ENCODE measurements at regions not wholly inside any gene's neighbourhood (a gene's known extent, or its start where the extent isn't known, plus 50 kb on each side); places are given as distances from the start of the nearest gene placed in this dataset.

GRCh38 chr13:20337884-20338551, 105.9 kb upstream of the GJB6 start:
- 89 to 91% methylated on average over 5 of the region's 5 CpGs for WGBS, 2 donors
- DNase-seq (ENCODE audit: low spot score in 2 of 2): no peak
- peaks cover 0 to 14% (median 0%) of the 10 kb centered on the region in 4 donors for H3K4me1 ChIP-seq
- H3K36me3 ChIP-seq: no peaks in the 10 kb centered on the region
- no peaks in the 10 kb centered on the region for H3K27me3 ChIP-seq
- H3K27ac ChIP-seq: no peak overlapping the region
- no peaks in the 10 kb centered on the region for H3K9me3 ChIP-seq
- no peak overlapping the region for H3K4me3 ChIP-seq
- TF ChIP-seq CTCF (IDR thresholded peaks at IDR 0.05): no peak
- no peak for TF ChIP-seq EP300 (IDR thresholded peaks at IDR 0.05)
- TF ChIP-seq POLR2A (IDR thresholded peaks at IDR 0.05): no peak

- Histone ChIP-seq H3K36me3 (no peaks in the 10 kb centered on the region), H3K4me1 (peaks cover 0 to 14% (median 0%) of the 10 kb centered on the region in 4 donors), H3K27ac (no peak overlapping the region), H3K27me3 (no peaks in the 10 kb centered on the region), H3K4me3 (no peak overlapping the region), H3K9me3 (no peaks in the 10 kb centered on the region)
- WGBS, 2 donors: 53 to 63% methylated on average over 4 of the region's 4 CpGs
- no peak for TF ChIP-seq CTCF (IDR thresholded peaks at IDR 0.05)
- TF ChIP-seq POLR2A (IDR thresholded peaks at IDR 0.05): no peak
- no peak for TF ChIP-seq EP300 (IDR thresholded peaks at IDR 0.05)
- DNase-seq (ENCODE audit: low spot score in 2 of 2): no peak
Measured at GRCh38 chr13:20336761-20337160, 104.6 kb upstream of the GJB6 start.

DNA sequence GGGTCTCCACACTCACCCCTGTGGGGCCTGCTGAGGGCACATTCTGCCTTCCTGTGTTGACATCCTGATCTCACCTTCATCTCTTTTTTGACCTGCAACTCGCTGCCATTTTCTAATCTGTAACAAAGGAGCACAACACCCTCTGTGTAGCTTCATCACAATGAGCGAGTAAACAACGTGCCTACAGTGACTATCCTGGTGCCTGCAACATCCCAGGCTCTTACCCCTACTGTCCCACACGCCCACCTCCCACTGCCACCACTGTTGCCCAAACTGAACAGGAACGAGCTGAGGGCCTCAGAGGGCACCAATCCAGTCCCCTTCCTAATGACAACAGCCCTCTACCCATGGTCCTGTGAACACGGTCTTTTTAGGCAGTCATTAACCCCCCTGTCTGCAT, 102.2 kb upstream of the GJB6 start:
- Histone ChIP-seq H3K4me3 (no peak overlapping the region), H3K4me1 (no peaks in the 10 kb centered on the region), H3K36me3 (no peaks in the 10 kb centered on the region), H3K27me3 (peaks cover 0 to 2% of the 10 kb centered on the region in 2 donors), H3K27ac (no peak overlapping the region), H3K9me3 (peaks cover 0 to 5% (median 0%) of the 10 kb centered on the region in 4 donors)
- DNase-seq (ENCODE audit: low spot score in 2 of 2): no peak
- 83 to 88% methylated on average over 6 of the region's 6 CpGs for WGBS, 2 donors
- TF ChIP-seq POLR2A (IDR thresholded peaks at IDR 0.05) (no peak), CTCF (IDR thresholded peaks at IDR 0.05) (no peak)

GRCh38 chr13:20332361-20333096, 100.4 kb upstream of the GJB6 start:
- Histone ChIP-seq H3K36me3 (no peaks in the 10 kb centered on the region), H3K27ac (peak overlapping the region in 1 of 4 donors; percentile 57), H3K27me3 (peaks cover 0 to 2% of the 10 kb centered on the region in 2 donors), H3K4me3 (no peak overlapping the region), H3K9me3 (peaks cover 0 to 11% (median 0%) of the 10 kb centered on the region in 4 donors), H3K4me1 (no peaks in the 10 kb centered on the region)
- peak in 1 of 2 donors; percentile 27 for DNase-seq (ENCODE audit: low spot score in 2 of 2)
- 63 to 70% methylated on average over 7 of the region's 7 CpGs for WGBS, 2 donors
- peak in 1 of 2 donors; percentile 63 for TF ChIP-seq EP300 (IDR thresholded peaks at IDR 0.05)
- no peak for TF ChIP-seq CTCF (IDR thresholded peaks at IDR 0.05)

- Histone ChIP-seq H3K36me3 (no peaks in the 10 kb centered on the region), H3K4me3 (no peak overlapping the region), H3K9me3 (peaks cover 0 to 15% (median 0%) of the 10 kb centered on the region in 4 donors), H3K4me1 (no peaks in the 10 kb centered on the region), H3K27ac (peak overlapping the region in 1 of 4 donors; percentile 13), H3K27me3 (peaks cover 0 to 2% of the 10 kb centered on the region in 2 donors)
- no peak for TF ChIP-seq EP300 (IDR thresholded peaks at IDR 0.05)
- TF ChIP-seq CTCF (IDR thresholded peaks at IDR 0.05): no peak
- WGBS, 2 donors: 69 to 70% methylated on average over 7 of the region's 7 CpGs
- no peak for DNase-seq (ENCODE audit: low spot score in 2 of 2)
Measured at GRCh38 chr13:20331949-20332348, 99.8 kb upstream of the GJB6 start.
